ENCODE measurements at regions not wholly inside any gene's neighbourhood (a gene's known extent, or its start where the extent isn't known, plus 50 kb on each side); places are given as distances from the start of the nearest gene placed in this dataset.

DNA sequence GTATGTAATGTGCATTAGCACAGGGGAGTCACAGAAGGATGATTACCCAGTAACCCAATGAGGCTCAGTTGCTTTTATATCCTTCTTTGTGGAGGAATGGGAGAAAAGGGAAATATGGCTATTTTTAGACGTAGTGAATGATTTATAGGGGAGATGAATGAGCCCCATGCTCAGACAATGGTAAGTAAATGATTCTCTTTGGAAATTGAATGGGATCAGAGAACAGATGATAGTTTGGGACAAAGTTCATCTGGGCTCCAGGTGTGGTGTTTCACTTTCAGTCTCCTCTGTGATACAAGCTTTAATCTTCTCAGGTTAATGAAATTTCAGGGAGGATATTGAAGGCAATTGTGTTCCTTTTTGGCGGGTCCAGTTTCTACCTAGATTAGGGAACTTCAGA is 63.0 kb upstream of the MPP7 start:
- Histone ChIP-seq H4K20me1 (ENCODE audit: insufficient read depth, low read length) (no peaks in the 10 kb centered on the region), H3K14ac (replicated peaks; ENCODE audit: low read depth, low read length) (no peak overlapping the region), H3K27me3 (ENCODE audit: control insufficient read depth, insufficient read depth, low read length) (peaks cover 18% of the 10 kb centered on the region), H3K56ac (ENCODE audit: extremely low read depth, insufficient read depth, low read length) (no peak overlapping the region), H4K91ac (ENCODE audit: insufficient read depth, low read depth, low read length) (no peak overlapping the region), H3K9ac (ENCODE audit: low read depth, low read length) (no peak overlapping the region), H4K8ac (ENCODE audit: low read depth in 2 of 2, low read length in 2 of 2) (no peak overlapping the region), H3K27ac (ENCODE audit: insufficient read depth, low read length) (no peak overlapping the region), H4K5ac (ENCODE audit: low read depth, low read length) (no peak overlapping the region), H2AK5ac (ENCODE audit: low read depth, low read length) (no peak overlapping the region), H3K4me3 (ENCODE audit: insufficient read depth, low read depth, low read length) (no peak overlapping the region), H3K4me2 (ENCODE audit: low read depth, low read length) (no peak overlapping the region), H3K4ac (ENCODE audit: low read depth, low read length) (no peak overlapping the region), H2AFZ (replicated peaks; ENCODE audit: low read length, poor library complexity) (no peak overlapping the region), H3K79me1 (ENCODE audit: low read depth in 1 of 2, low read length in 2 of 2) (no peaks in the 10 kb centered on the region), H2BK120ac (ENCODE audit: low read depth, low read length) (no peak overlapping the region), H2BK20ac (ENCODE audit: low read depth, low read length) (no peak overlapping the region), H3K9me3 (ENCODE audit: control insufficient read depth, insufficient read depth, low read length) (no peaks in the 10 kb centered on the region), H2AK9ac (replicated peaks; ENCODE audit: low read depth, low read length, poor library complexity) (no peak overlapping the region), H3K36me3 (ENCODE audit: control insufficient read depth, insufficient read depth, low read length) (no peaks in the 10 kb centered on the region), H3K23ac (ENCODE audit: low read depth, low read length) (no peak overlapping the region), H2BK5ac (ENCODE audit: low read depth, low read length, poor library complexity, severe bottlenecking) (no peak overlapping the region), H3K4me1 (ENCODE audit: control insufficient read depth, insufficient read depth, low read length) (no peaks in the 10 kb centered on the region), H2BK15ac (ENCODE audit: low read depth, low read length) (no peak overlapping the region), H3K9me1 (ENCODE audit: insufficient read depth, low read length) (no peaks in the 10 kb centered on the region), H3K18ac (ENCODE audit: low read depth, low read length) (no peak overlapping the region)
- ChIA-PET POLR2A (ENCODE audit: unreplicated experiment) (no interaction called here), CTCF (interaction anchor here (0.7 kb wide), 1 partner anchor 14 kb away, joined by 4 read pairs; no protein-coding TSS in a partner anchor)
- in situ Hi-C loops (cut with MboI; ENCODE audit: low sequenced_read_pairs) = no loop called here
- TF ChIP-seq CHD1 (IDR thresholded peaks at IDR 0.05; ENCODE audit: low read depth, low read length) (no peak), MAZ (IDR thresholded peaks at IDR 0.05; ENCODE audit: borderline replicate concordance, low read depth, low read length) (no peak), NFE2L2 (IDR thresholded peaks at IDR 0.05; ENCODE audit: low read depth, low read length) (no peak), MAFK (IDR thresholded peaks at IDR 0.05; ENCODE audit: low read depth, low read length) (no peak), POLR2A (IDR thresholded peaks at IDR 0.05; ENCODE audit: low read depth, low read length) (no peak), FOS (IDR thresholded peaks at IDR 0.05; ENCODE audit: low read depth, low read length) (no peak), MXI1 (IDR thresholded peaks at IDR 0.05; ENCODE audit: borderline replicate concordance, low read depth, low read length) (no peak), BHLHE40 (IDR thresholded peaks at IDR 0.05; ENCODE audit: low read depth, low read length) (no peak), CEBPB (IDR thresholded peaks at IDR 0.05; ENCODE audit: low read depth, low read length) (no peak)
- TF ChIP-seq, protein P1, sequence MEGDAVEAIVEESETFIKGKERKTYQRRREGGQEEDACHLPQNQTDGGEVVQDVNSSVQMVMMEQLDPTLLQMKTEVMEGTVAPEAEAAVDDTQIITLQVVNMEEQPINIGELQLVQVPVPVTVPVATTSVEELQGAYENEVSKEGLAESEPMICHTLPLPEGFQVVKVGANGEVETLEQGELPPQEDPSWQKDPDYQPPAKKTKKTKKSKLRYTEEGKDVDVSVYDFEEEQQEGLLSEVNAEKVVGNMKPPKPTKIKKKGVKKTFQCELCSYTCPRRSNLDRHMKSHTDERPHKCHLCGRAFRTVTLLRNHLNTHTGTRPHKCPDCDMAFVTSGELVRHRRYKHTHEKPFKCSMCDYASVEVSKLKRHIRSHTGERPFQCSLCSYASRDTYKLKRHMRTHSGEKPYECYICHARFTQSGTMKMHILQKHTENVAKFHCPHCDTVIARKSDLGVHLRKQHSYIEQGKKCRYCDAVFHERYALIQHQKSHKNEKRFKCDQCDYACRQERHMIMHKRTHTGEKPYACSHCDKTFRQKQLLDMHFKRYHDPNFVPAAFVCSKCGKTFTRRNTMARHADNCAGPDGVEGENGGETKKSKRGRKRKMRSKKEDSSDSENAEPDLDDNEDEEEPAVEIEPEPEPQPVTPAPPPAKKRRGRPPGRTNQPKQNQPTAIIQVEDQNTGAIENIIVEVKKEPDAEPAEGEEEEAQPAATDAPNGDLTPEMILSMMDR (conservative IDR thresholded peaks at IDR 0.05; ENCODE audit: low read depth, low read length) = no peak
- TF ChIP-seq, protein P2, sequence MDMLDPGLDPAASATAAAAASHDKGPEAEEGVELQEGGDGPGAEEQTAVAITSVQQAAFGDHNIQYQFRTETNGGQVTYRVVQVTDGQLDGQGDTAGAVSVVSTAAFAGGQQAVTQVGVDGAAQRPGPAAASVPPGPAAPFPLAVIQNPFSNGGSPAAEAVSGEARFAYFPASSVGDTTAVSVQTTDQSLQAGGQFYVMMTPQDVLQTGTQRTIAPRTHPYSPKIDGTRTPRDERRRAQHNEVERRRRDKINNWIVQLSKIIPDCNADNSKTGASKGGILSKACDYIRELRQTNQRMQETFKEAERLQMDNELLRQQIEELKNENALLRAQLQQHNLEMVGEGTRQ (IDR thresholded peaks at IDR 0.05; ENCODE audit: low read depth, low read length) = no peak
- DNase-seq = no peak
- dilution Hi-C loops (cut with HindIII; ENCODE audit: low sequenced_read_pairs, unreplicated experiment) = no loop called here
- WGBS, 2 experiments (ENCODE audit: extremely low coverage in 2 of 2, insufficient read length in 1 of 2) = 0% methylated on average over 1 of the region's 2 CpGs; no CpG with 5 or more reads in 1 of the 2 experiments
- no TSS peak for BruUV-seq (replicated peaks)
- ATAC-seq (ENCODE audit: low read depth) = no peak
- intact Hi-C loops (cut with micrococcal nuclease) = no loop called here

Measured in IMR-90 (cell line).